BLaER1 treated with 17β-estradiol and CSF1 and Interleukin-3, amounts not matched to agents 10 nM and 100 nM (cell line): ENCODE measurements at regions not wholly inside any gene's neighbourhood (a gene's known extent, or its start where the extent isn't known, plus 50 kb on each side); places are given as distances from the start of the nearest gene placed in this dataset.

Source experiments
- H3K27ac ChIP-seq, 11 experiments: shearing (Covaris generic); formaldehyde crosslinking; 2 replicates each; pipeline ENCODE4 v1.8.1; 2022
- H3K27me3 ChIP-seq, 11 experiments: shearing (Covaris generic); formaldehyde crosslinking; 2 replicates each; pipeline ENCODE4 v1.8.1; 2022
- H3K36me3 ChIP-seq, 11 experiments: shearing (Covaris generic); formaldehyde crosslinking; 2 replicates each; pipeline ENCODE4 v1.8.1; 2022
- H3K4me1 ChIP-seq, 10 experiments: shearing (Covaris generic); formaldehyde crosslinking; 2 replicates each; pipeline ENCODE4 v1.8.1; 2022
- H3K4me2 ChIP-seq, 11 experiments: shearing (Covaris generic); formaldehyde crosslinking; 2 replicates each; pipeline ENCODE4 v1.8.1; 2022
- H3K4me3 ChIP-seq, 10 experiments: shearing (Covaris generic); formaldehyde crosslinking; 2 replicates each; pipeline ENCODE4 v1.8.1; 2022
- H3K9ac ChIP-seq, 11 experiments: shearing (Covaris generic); formaldehyde crosslinking; 2 replicates each; pipeline ENCODE4 v1.8.1; 2022
- H3K9me3 ChIP-seq, 11 experiments: shearing (Covaris generic); formaldehyde crosslinking; replicated peaks in 1 of 11; 2 replicates each; pipeline ENCODE4 v1.8.1; 2022
- H4K20me1 ChIP-seq, 11 experiments: shearing (Covaris generic); formaldehyde crosslinking; 2 replicates each; pipeline ENCODE4 v1.8.1; 2022
- Cebpa-rat ChIP-seq, 11 experiments: shearing (Covaris generic); IDR thresholded peaks; 2 replicates each; pipeline ENCODE4 v1.8.1; 2022

GRCh38 chr5:167616043-167616890, 675.2 kb upstream of the WWC1 start:
- Histone ChIP-seq H3K4me3 (no peak overlapping the region), H3K4me1 (peaks cover 12 to 34% (median 22%) of the 10 kb centered on the region in 10 experiments; a peak in 19 of 20 replicates), H3K27me3 (no peaks in the 10 kb centered on the region), H3K4me2 (peak overlapping the region in 6 of 11 experiments; percentile 12 to 25 (median 16); a peak in 8 of 22 replicates), H3K9ac (no peak overlapping the region), H3K27ac (no peak overlapping the region), H3K36me3 (peaks cover 0 to 20% (median 0%) of the 10 kb centered on the region in 11 experiments; a peak in 5 of 22 replicates), H3K9me3 (no peaks in the 10 kb centered on the region), H4K20me1 (peaks cover 0 to 25% (median 0%) of the 10 kb centered on the region in 11 experiments; a peak in 1 of 22 replicates)
- TF ChIP-seq Cebpa-rat (IDR thresholded peaks at IDR 0.05) = no peak

DNA sequence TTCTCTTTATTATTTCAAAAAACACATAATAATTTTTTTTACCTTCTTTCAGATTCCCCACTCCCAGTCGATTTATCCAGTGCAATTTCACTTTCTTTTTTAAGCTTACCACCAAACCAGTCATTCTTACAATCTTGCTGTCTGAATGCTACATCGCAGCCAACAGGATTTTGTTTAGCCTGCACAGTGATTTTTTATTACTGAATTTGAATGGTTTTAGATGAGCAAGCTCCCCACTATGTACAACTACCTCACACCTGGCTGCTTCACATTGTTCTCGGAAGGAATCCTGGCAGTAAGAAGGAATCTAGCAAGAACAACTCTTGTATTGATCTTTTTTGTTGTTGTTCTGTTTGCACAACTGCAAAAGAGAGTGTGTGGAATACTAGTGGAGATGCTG, 668.1 kb upstream of the WWC1 start:
- no peak overlapping the region for H3K4me3 ChIP-seq
- peak overlapping the region in 2 of 11 experiments; percentile 3 to 20; a peak in 3 of 22 replicates for H3K4me2 ChIP-seq
- no peak for TF ChIP-seq Cebpa-rat (IDR thresholded peaks at IDR 0.05)
- H3K4me1 ChIP-seq = peaks cover 0 to 10% (median 0%) of the 10 kb centered on the region in 10 experiments; a peak in 1 of 20 replicates
- H4K20me1 ChIP-seq = peaks cover 0 to 14% (median 0%) of the 10 kb centered on the region in 11 experiments; a peak in 1 of 22 replicates
- H3K27me3 ChIP-seq = no peaks in the 10 kb centered on the region
- peaks cover 0 to 45% (median 8%) of the 10 kb centered on the region in 11 experiments; a peak in 9 of 22 replicates for H3K36me3 ChIP-seq
- no peak overlapping the region for H3K9ac ChIP-seq
- H3K9me3 ChIP-seq = peaks cover 0 to 11% (median 6%) of the 10 kb centered on the region in 11 experiments; a peak in 11 of 22 replicates
- H3K27ac ChIP-seq = no peak overlapping the region

DNA sequence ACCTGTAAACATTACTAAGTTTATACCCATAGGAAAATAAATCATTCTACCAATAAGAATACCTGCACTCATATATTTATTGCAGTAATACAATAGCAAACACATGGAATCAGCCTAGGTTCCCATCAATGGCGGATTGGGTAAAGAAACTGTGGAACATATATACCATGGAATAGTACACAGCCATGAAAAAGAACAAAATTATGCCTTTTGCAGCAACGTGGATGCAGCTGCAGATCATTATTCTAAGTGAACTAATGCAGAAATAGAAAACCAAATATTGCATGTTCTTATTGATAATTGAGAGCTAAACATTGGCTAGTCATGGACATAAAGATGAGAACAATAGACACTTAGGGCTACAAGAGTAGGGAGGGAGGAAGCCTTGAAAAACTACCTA, 667.4 kb upstream of the WWC1 start:
- Histone ChIP-seq H3K36me3 (peaks cover 0 to 47% (median 8%) of the 10 kb centered on the region in 11 experiments; a peak in 9 of 22 replicates), H3K4me2 (no peak overlapping the region), H3K9me3 (peaks cover 0 to 11% (median 6%) of the 10 kb centered on the region in 11 experiments; a peak in 11 of 22 replicates), H3K27ac (no peak overlapping the region), H4K20me1 (peaks cover 0 to 16% (median 0%) of the 10 kb centered on the region in 11 experiments; a peak in 1 of 22 replicates), H3K4me3 (no peak overlapping the region), H3K9ac (no peak overlapping the region), H3K27me3 (no peaks in the 10 kb centered on the region), H3K4me1 (peaks cover 0 to 10% (median 0%) of the 10 kb centered on the region in 10 experiments; a peak in 1 of 20 replicates)
- no peak for TF ChIP-seq Cebpa-rat (IDR thresholded peaks at IDR 0.05)

- Histone ChIP-seq H3K4me2 (no peak overlapping the region), H3K36me3 (peaks cover 0 to 48% (median 8%) of the 10 kb centered on the region in 11 experiments; a peak in 9 of 22 replicates), H3K27ac (no peak overlapping the region), H3K27me3 (no peaks in the 10 kb centered on the region), H4K20me1 (peaks cover 0 to 7% (median 0%) of the 10 kb centered on the region in 11 experiments; a peak in 1 of 22 replicates), H3K9ac (no peak overlapping the region), H3K9me3 (peaks cover 0 to 11% (median 6%) of the 10 kb centered on the region in 11 experiments; a peak in 11 of 22 replicates), H3K4me1 (peaks cover 0 to 10% (median 3%) of the 10 kb centered on the region in 10 experiments; a peak in 2 of 20 replicates), H3K4me3 (no peak overlapping the region)
- no peak for TF ChIP-seq Cebpa-rat (IDR thresholded peaks at IDR 0.05)
Observed at GRCh38 chr5:167626341-167627123, 664.9 kb upstream of the WWC1 start.

- no peak overlapping the region for H3K4me2 ChIP-seq
- no peak overlapping the region for H3K27ac ChIP-seq
- H3K4me1 ChIP-seq = peaks cover 0 to 20% (median 12%) of the 10 kb centered on the region in 10 experiments; a peak in 11 of 20 replicates
- H3K4me3 ChIP-seq = no peak overlapping the region
- no peak for TF ChIP-seq Cebpa-rat (IDR thresholded peaks at IDR 0.05)
- no peaks in the 10 kb centered on the region for H3K27me3 ChIP-seq
- peaks cover 0 to 12% (median 0%) of the 10 kb centered on the region in 11 experiments; a peak in 1 of 22 replicates for H4K20me1 ChIP-seq
- no peak overlapping the region for H3K9ac ChIP-seq
- peaks cover 0 to 5% (median 0%) of the 10 kb centered on the region in 11 experiments; a peak in 3 of 22 replicates for H3K9me3 ChIP-seq
- peaks cover 0 to 33% (median 0%) of the 10 kb centered on the region in 11 experiments; a peak in 7 of 22 replicates for H3K36me3 ChIP-seq
Observed at GRCh38 chr5:167629634-167630033, 661.8 kb upstream of the WWC1 start.

GRCh38 chr5:167631191-167631590, 660.3 kb upstream of the WWC1 start:
- no peak overlapping the region for H3K4me2 ChIP-seq
- TF ChIP-seq Cebpa-rat (IDR thresholded peaks at IDR 0.05) = no peak
- H3K4me3 ChIP-seq = no peak overlapping the region
- no peaks in the 10 kb centered on the region for H3K27me3 ChIP-seq
- no peak overlapping the region for H3K9ac ChIP-seq
- peaks cover 0 to 12% (median 0%) of the 10 kb centered on the region in 11 experiments; a peak in 1 of 22 replicates for H4K20me1 ChIP-seq
- H3K27ac ChIP-seq = no peak overlapping the region
- H3K9me3 ChIP-seq = no peaks in the 10 kb centered on the region; a peak in 1 of 22 replicates
- peaks cover 0 to 18% (median 10%) of the 10 kb centered on the region in 10 experiments; a peak in 11 of 20 replicates for H3K4me1 ChIP-seq
- H3K36me3 ChIP-seq = peaks cover 0 to 28% (median 0%) of the 10 kb centered on the region in 11 experiments; a peak in 4 of 22 replicates

DNA sequence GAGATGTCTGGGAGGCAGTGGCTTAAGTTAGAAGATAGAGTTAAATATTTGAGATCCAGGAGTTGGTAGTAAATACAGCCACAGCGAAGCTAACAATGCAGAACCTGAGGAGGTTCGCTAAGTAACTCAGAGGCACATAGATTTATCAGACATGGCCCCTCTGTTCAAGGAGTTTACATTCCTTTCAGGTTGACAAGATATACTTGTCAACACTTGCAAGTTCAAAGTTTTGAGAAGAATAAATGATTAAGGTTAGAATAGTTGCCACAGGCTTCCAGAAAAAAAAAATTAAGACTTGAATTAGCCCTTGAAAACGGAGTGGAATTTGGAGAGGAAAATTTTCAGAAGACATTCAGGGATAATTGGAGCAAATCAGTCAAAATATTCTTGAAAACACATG, 658.3 kb upstream of the WWC1 start:
- Histone ChIP-seq H3K9ac (no peak overlapping the region), H3K9me3 (no peaks in the 10 kb centered on the region; a peak in 1 of 22 replicates), H3K4me1 (peaks cover 0 to 18% (median 9%) of the 10 kb centered on the region in 10 experiments; a peak in 11 of 20 replicates), H4K20me1 (peaks cover 0 to 12% (median 0%) of the 10 kb centered on the region in 11 experiments; a peak in 1 of 22 replicates), H3K4me2 (0 out of 22 replicates have a peak overlapping the region, but pooled peaks of 1 of the 11 experiments have one; percentile 11), H3K4me3 (no peak overlapping the region), H3K27me3 (no peaks in the 10 kb centered on the region), H3K36me3 (peaks cover 0 to 25% (median 0%) of the 10 kb centered on the region in 11 experiments; a peak in 2 of 22 replicates), H3K27ac (no peak overlapping the region)
- no peak for TF ChIP-seq Cebpa-rat (IDR thresholded peaks at IDR 0.05)

GRCh38 chr5:167633931-167634341, 657.5 kb upstream of the WWC1 start:
- Histone ChIP-seq H3K9me3 (no peaks in the 10 kb centered on the region; a peak in 1 of 22 replicates), H3K27me3 (no peaks in the 10 kb centered on the region), H3K4me1 (peaks cover 0 to 18% (median 9%) of the 10 kb centered on the region in 10 experiments; a peak in 11 of 20 replicates), H3K27ac (no peak overlapping the region), H3K36me3 (peaks cover 0 to 21% (median 0%) of the 10 kb centered on the region in 11 experiments; a peak in 2 of 22 replicates), H3K9ac (no peak overlapping the region), H3K4me3 (no peak overlapping the region), H4K20me1 (peaks cover 0 to 8% (median 0%) of the 10 kb centered on the region in 11 experiments; a peak in 1 of 22 replicates), H3K4me2 (peak overlapping the region in 5 of 11 experiments; percentile 11 to 39 (median 24); a peak in 4 of 22 replicates)
- TF ChIP-seq Cebpa-rat (IDR thresholded peaks at IDR 0.05) = no peak
